ENCODE measurements at regions not wholly inside any gene's neighbourhood (a gene's known extent, or its start where the extent isn't known, plus 50 kb on each side); places are given as distances from the start of the nearest gene placed in this dataset.

DNA sequence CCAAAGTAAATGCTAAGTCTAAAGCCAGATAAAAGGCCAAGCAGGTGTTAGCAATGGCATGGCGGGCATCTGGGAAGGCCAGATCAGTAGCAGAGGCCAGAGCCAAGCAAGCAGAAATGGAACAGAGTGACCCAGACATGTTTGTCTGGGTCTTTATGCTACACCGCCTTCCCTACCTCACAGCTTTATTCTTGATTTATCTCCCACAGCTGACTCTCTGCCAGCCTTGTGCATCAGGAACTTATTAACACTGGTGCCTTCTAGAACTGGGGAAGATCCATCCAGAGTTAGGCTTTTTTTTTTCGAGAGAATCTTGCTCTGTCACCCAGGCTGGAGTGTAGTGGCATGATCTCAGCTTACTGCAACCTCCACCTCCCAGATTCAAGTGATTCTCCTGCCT, 112.5 kb upstream of the SLC44A1 start:
- Histone ChIP-seq H3K9ac (ENCODE audit: low read length) (no peak overlapping the region), H3K4me1 (ENCODE audit: low read length) (no peaks in the 10 kb centered on the region), H2AFZ (ENCODE audit: low read depth, low read length) (no peak overlapping the region), H3K4me2 (ENCODE audit: low read length) (no peak overlapping the region), H3K4me3 (ENCODE audit: low read length) (no peak overlapping the region), H3K9me3 (ENCODE audit: insufficient read depth, low read length) (no peaks in the 10 kb centered on the region), H3K27me3 (ENCODE audit: low read depth, low read length) (no peaks in the 10 kb centered on the region), H3K79me2 (ENCODE audit: low read length) (no peaks in the 10 kb centered on the region), H3K27ac (ENCODE audit: low read length) (no peak overlapping the region), H3K36me3 (replicated peaks; ENCODE audit: low read depth, low read length) (no peaks in the 10 kb centered on the region), H4K20me1 (ENCODE audit: insufficient read depth, low read length) (no peaks in the 10 kb centered on the region)
- TF ChIP-seq, protein P1, sequence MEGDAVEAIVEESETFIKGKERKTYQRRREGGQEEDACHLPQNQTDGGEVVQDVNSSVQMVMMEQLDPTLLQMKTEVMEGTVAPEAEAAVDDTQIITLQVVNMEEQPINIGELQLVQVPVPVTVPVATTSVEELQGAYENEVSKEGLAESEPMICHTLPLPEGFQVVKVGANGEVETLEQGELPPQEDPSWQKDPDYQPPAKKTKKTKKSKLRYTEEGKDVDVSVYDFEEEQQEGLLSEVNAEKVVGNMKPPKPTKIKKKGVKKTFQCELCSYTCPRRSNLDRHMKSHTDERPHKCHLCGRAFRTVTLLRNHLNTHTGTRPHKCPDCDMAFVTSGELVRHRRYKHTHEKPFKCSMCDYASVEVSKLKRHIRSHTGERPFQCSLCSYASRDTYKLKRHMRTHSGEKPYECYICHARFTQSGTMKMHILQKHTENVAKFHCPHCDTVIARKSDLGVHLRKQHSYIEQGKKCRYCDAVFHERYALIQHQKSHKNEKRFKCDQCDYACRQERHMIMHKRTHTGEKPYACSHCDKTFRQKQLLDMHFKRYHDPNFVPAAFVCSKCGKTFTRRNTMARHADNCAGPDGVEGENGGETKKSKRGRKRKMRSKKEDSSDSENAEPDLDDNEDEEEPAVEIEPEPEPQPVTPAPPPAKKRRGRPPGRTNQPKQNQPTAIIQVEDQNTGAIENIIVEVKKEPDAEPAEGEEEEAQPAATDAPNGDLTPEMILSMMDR (IDR thresholded peaks at IDR 0.05; ENCODE audit: low read depth, low read length): no peak
- no peak for TF ChIP-seq EZH2phosphoT487 (IDR thresholded peaks at IDR 0.05; ENCODE audit: low read depth)

DNA sequence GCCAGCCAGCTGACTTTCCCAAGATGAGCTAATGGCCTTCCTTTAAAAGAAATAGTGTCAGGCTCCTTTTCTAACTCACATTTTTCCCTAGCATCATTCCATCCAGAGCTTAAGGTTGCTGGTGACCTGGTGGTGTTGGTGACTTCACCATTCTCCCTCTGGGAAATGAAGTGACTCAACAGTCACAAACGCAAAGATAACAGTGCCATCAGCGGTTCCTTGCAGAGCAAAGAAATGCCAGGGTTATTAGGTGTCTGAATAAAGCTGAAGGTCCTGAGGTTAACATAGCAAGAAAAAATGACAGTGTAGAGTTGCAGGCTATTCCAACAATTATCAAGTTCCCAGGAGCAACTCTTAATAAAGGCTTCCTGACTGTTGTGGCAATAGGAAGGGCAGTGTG, 111.8 kb upstream of the SLC44A1 start:
- Histone ChIP-seq H3K79me2 (ENCODE audit: low read length) (no peaks in the 10 kb centered on the region), H3K27me3 (ENCODE audit: low read depth, low read length) (no peaks in the 10 kb centered on the region), H3K4me1 (ENCODE audit: low read length) (no peaks in the 10 kb centered on the region), H3K9me3 (ENCODE audit: insufficient read depth, low read length) (no peaks in the 10 kb centered on the region), H3K4me3 (ENCODE audit: low read length) (no peak overlapping the region), H3K36me3 (replicated peaks; ENCODE audit: low read depth, low read length) (no peaks in the 10 kb centered on the region), H3K27ac (ENCODE audit: low read length) (no peak overlapping the region), H3K4me2 (ENCODE audit: low read length) (no peak overlapping the region), H4K20me1 (ENCODE audit: insufficient read depth, low read length) (no peaks in the 10 kb centered on the region), H2AFZ (ENCODE audit: low read depth, low read length) (no peak overlapping the region), H3K9ac (ENCODE audit: low read length) (no peak overlapping the region)
- TF ChIP-seq, protein P1 (IDR thresholded peaks at IDR 0.05; ENCODE audit: low read depth, low read length): no peak
- no peak for TF ChIP-seq EZH2phosphoT487 (IDR thresholded peaks at IDR 0.05; ENCODE audit: low read depth)

- Histone ChIP-seq H4K20me1 (ENCODE audit: insufficient read depth, low read length) (no peaks in the 10 kb centered on the region), H3K9me3 (ENCODE audit: insufficient read depth, low read length) (no peaks in the 10 kb centered on the region), H3K4me3 (ENCODE audit: low read length) (no peak overlapping the region), H3K27ac (ENCODE audit: low read length) (no peak overlapping the region), H3K9ac (ENCODE audit: low read length) (no peak overlapping the region), H3K4me1 (ENCODE audit: low read length) (peaks cover 16% of the 10 kb centered on the region), H2AFZ (ENCODE audit: low read depth, low read length) (no peak overlapping the region), H3K79me2 (ENCODE audit: low read length) (no peaks in the 10 kb centered on the region), H3K36me3 (replicated peaks; ENCODE audit: low read depth, low read length) (no peaks in the 10 kb centered on the region), H3K4me2 (ENCODE audit: low read length) (no peak overlapping the region), H3K27me3 (ENCODE audit: low read depth, low read length) (no peaks in the 10 kb centered on the region)
- TF ChIP-seq, protein P1 (IDR thresholded peaks at IDR 0.05; ENCODE audit: low read depth, low read length): no peak
- TF ChIP-seq EZH2phosphoT487 (IDR thresholded peaks at IDR 0.05; ENCODE audit: low read depth): no peak
Observed at GRCh38 chr9:105138306-105138801, 106.1 kb upstream of the SLC44A1 start.

DNA sequence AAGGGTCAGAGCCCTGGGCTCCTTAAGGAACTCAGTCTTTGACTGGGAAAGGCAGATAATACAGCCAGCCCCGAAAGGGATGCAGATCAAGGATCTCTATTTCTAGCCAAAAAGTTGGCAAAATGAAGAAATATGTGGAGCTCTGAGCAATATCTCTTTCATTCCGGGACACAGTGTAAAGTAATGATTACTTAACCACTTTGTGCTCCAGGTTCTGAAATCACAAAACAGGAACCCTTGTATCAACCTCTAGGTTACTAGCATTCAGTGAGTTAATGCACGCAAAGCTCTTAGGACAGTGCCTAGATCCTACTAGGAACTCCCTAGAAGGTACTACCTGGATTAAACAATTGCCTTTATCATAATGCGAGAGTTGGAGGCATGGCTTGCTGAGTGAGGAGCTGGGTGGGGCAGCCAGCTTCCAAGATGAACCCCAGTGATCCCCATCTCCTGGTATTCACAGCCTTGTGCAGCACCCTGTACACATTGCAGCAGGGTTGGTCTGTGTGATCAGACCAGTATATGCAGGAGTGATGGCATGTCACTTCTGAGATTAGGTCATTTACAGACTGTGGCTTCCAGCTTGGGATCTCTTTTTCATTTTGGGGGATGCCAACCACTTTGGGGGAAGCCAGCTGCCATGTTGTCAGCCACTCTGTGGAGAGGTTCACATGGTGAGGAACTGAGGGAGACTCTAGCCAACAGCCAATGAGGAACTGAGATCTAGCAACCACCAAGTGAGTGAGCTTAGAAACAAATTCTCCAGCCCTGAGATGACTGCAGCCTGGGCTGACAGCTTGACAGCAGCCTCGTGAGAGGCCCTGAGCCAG, 103.1 kb upstream of the SLC44A1 start:
- no peaks in the 10 kb centered on the region for H4K20me1 ChIP-seq (ENCODE audit: insufficient read depth, low read length)
- no peak overlapping the region for H3K4me3 ChIP-seq (ENCODE audit: low read length)
- H2AFZ ChIP-seq (ENCODE audit: low read depth, low read length): peak overlapping the region; percentile 83
- no peaks in the 10 kb centered on the region for H3K79me2 ChIP-seq (ENCODE audit: low read length)
- H3K9ac ChIP-seq (ENCODE audit: low read length): peak overlapping the region; percentile 12; the same call in 1 of the 2 replicates
- peaks cover 16% of the 10 kb centered on the region for H3K4me1 ChIP-seq (ENCODE audit: low read length)
- H3K36me3 ChIP-seq (replicated peaks; ENCODE audit: low read depth, low read length): no peaks in the 10 kb centered on the region
- no peak for TF ChIP-seq EZH2phosphoT487 (IDR thresholded peaks at IDR 0.05; ENCODE audit: low read depth)
- TF ChIP-seq, protein P1 (IDR thresholded peaks at IDR 0.05; ENCODE audit: low read depth, low read length): no peak
- H3K27ac ChIP-seq (ENCODE audit: low read length): no peak overlapping the region
- H3K4me2 ChIP-seq (ENCODE audit: low read length): peak overlapping the region; percentile 56
- no peaks in the 10 kb centered on the region for H3K9me3 ChIP-seq (ENCODE audit: insufficient read depth, low read length)
- H3K27me3 ChIP-seq (ENCODE audit: low read depth, low read length): peaks cover 7% of the 10 kb centered on the region; the same call in 1 of the 2 replicates
